ENCODE measurements at regions not wholly inside any gene's neighbourhood (a gene's known extent, or its start where the extent isn't known, plus 50 kb on each side); places are given as distances from the start of the nearest gene placed in this dataset.

DNA sequence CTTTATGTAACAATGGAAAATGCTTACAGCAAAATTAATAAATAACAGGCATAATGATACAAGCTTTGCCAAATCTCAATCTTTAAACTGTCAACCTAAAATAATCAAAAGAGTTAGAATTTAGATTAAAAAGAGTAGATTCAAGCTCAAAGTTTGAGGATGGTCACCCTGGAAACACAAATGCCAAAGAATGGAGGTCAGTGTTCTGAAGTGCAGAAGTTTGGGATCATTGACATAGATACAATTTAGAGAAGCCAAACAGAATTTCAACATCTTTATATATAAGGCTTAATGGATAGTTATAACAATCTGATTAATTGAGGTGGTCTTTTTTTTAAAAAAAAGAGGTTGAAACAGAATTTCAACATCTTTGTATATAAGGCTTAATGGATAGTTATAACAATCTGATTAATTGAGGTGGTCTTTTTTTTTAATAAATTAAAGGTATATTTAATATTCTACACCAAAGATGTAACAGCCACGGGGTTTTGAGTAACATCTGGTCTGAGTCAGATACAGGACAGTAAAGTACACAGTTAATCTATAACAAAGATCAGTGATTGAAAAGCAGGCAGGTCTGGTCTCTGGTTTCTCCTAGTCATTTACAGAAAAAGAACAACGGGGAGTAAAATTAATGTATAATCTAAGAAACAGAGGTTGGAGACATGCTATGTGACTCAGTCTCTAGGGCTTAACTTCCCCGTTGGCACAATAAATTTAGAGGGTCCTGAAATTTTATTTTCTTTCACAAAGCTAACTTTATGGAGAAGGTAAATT lies 490.7 kb downstream of the GBE1 start:
- no peaks in the 10 kb centered on the region for H3K9me3 ChIP-seq (ENCODE audit: low read length)
- H3K4me3 ChIP-seq (ENCODE audit: low read depth, low read length, poor library complexity, severe bottlenecking): no peak overlapping the region
- no peak for TF ChIP-seq EZH2phosphoT487 (IDR thresholded peaks at IDR 0.05; ENCODE audit: borderline replicate concordance, low read depth, low read length)
- TF ChIP-seq, protein P1, sequence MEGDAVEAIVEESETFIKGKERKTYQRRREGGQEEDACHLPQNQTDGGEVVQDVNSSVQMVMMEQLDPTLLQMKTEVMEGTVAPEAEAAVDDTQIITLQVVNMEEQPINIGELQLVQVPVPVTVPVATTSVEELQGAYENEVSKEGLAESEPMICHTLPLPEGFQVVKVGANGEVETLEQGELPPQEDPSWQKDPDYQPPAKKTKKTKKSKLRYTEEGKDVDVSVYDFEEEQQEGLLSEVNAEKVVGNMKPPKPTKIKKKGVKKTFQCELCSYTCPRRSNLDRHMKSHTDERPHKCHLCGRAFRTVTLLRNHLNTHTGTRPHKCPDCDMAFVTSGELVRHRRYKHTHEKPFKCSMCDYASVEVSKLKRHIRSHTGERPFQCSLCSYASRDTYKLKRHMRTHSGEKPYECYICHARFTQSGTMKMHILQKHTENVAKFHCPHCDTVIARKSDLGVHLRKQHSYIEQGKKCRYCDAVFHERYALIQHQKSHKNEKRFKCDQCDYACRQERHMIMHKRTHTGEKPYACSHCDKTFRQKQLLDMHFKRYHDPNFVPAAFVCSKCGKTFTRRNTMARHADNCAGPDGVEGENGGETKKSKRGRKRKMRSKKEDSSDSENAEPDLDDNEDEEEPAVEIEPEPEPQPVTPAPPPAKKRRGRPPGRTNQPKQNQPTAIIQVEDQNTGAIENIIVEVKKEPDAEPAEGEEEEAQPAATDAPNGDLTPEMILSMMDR (conservative IDR thresholded peaks at IDR 0.05; ENCODE audit: low read length): no peak
- H2AFZ ChIP-seq (ENCODE audit: low read length): no peak overlapping the region
- H3K79me2 ChIP-seq (ENCODE audit: insufficient read depth, low read depth, low read length): no peaks in the 10 kb centered on the region
- POLR2A ChIA-PET: no interaction called here
- no peaks in the 10 kb centered on the region for H3K4me1 ChIP-seq (ENCODE audit: insufficient read depth, low read length, poor library complexity, severe bottlenecking)
- no peak overlapping the region for H3K4me2 ChIP-seq (ENCODE audit: low read length)
- H4K20me1 ChIP-seq (ENCODE audit: insufficient read depth, low read length): no peaks in the 10 kb centered on the region
- no peak overlapping the region for H3K27ac ChIP-seq (ENCODE audit: low read depth, low read length, poor library complexity, severe bottlenecking)
- no peaks in the 10 kb centered on the region for H3K9me2 ChIP-seq (ENCODE audit: insufficient read depth, low read length)
- intact Hi-C loops (cut with micrococcal nuclease; ENCODE audit: unreplicated experiment): no loop called here
- CTCF ChIA-PET (ENCODE audit: unreplicated experiment): no interaction called here
- H3K36me3 ChIP-seq (ENCODE audit: insufficient read depth, low read length): no peaks in the 10 kb centered on the region
- DNase-seq (ENCODE audit: low spot score): no peak
- no TSS peak for BruUV-seq (replicated peaks)

GRCh38 chr3:81268526-81268925 lies 492.9 kb downstream of the GBE1 start:
- no peak overlapping the region for H3K27ac ChIP-seq (ENCODE audit: low read depth, low read length, poor library complexity, severe bottlenecking)
- POLR2A ChIA-PET: no interaction called here
- CTCF ChIA-PET (ENCODE audit: unreplicated experiment): no interaction called here
- DNase-seq (ENCODE audit: low spot score): no peak
- no TSS peak for BruUV-seq (replicated peaks)
- no peaks in the 10 kb centered on the region for H4K20me1 ChIP-seq (ENCODE audit: insufficient read depth, low read length)
- H3K4me3 ChIP-seq (ENCODE audit: low read depth, low read length, poor library complexity, severe bottlenecking): no peak overlapping the region
- no peaks in the 10 kb centered on the region for H3K79me2 ChIP-seq (ENCODE audit: insufficient read depth, low read depth, low read length)
- no peaks in the 10 kb centered on the region for H3K9me2 ChIP-seq (ENCODE audit: insufficient read depth, low read length)
- H3K4me1 ChIP-seq (ENCODE audit: insufficient read depth, low read length, poor library complexity, severe bottlenecking): no peaks in the 10 kb centered on the region
- H3K4me2 ChIP-seq (ENCODE audit: low read length): no peak overlapping the region
- no peaks in the 10 kb centered on the region for H3K36me3 ChIP-seq (ENCODE audit: insufficient read depth, low read length)
- TF ChIP-seq, protein P1 (conservative IDR thresholded peaks at IDR 0.05; ENCODE audit: low read length): no peak
- no peak for TF ChIP-seq EZH2phosphoT487 (IDR thresholded peaks at IDR 0.05; ENCODE audit: borderline replicate concordance, low read depth, low read length)
- intact Hi-C loops (cut with micrococcal nuclease; ENCODE audit: unreplicated experiment): no loop called here
- H3K9me3 ChIP-seq (ENCODE audit: low read length): no peaks in the 10 kb centered on the region
- H2AFZ ChIP-seq (ENCODE audit: low read length): no peak overlapping the region

DNA sequence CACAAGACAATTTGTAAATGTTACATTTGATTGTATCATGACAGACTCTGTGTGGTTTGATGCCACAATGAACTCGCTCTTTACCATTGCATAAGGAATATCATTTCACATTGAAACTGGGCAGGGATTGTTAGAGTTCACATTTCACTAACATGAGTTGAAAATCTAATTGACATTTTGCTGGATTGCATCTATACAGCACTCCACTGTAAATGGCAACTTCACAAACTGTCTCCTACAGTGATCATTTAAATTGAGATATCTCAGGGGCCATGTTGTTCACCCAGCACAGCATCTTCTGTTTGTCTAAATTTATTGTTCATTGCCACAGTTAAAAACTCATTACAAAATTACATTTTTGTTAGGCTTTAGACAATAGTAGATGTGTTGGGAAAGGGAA lies 499.4 kb downstream of the GBE1 start:
- Histone ChIP-seq H3K79me2 (ENCODE audit: insufficient read depth, low read depth, low read length) (no peaks in the 10 kb centered on the region), H3K9me2 (ENCODE audit: insufficient read depth, low read length) (no peaks in the 10 kb centered on the region), H3K4me1 (ENCODE audit: insufficient read depth, low read length, poor library complexity, severe bottlenecking) (no peaks in the 10 kb centered on the region), H3K4me3 (ENCODE audit: low read depth, low read length, poor library complexity, severe bottlenecking) (no peak overlapping the region), H3K4me2 (ENCODE audit: low read length) (no peak overlapping the region), H2AFZ (ENCODE audit: low read length) (no peak overlapping the region), H4K20me1 (ENCODE audit: insufficient read depth, low read length) (no peaks in the 10 kb centered on the region), H3K27ac (ENCODE audit: low read depth, low read length, poor library complexity, severe bottlenecking) (no peak overlapping the region), H3K9me3 (ENCODE audit: low read length) (no peaks in the 10 kb centered on the region), H3K36me3 (ENCODE audit: insufficient read depth, low read length) (no peaks in the 10 kb centered on the region)
- no peak for DNase-seq (ENCODE audit: low spot score)
- no TSS peak for BruUV-seq (replicated peaks)
- ChIA-PET POLR2A (no interaction called here), CTCF (ENCODE audit: unreplicated experiment) (no interaction called here)
- TF ChIP-seq, protein P1 (conservative IDR thresholded peaks at IDR 0.05; ENCODE audit: low read length): no peak
- no peak for TF ChIP-seq EZH2phosphoT487 (IDR thresholded peaks at IDR 0.05; ENCODE audit: borderline replicate concordance, low read depth, low read length)
- intact Hi-C loops (cut with micrococcal nuclease; ENCODE audit: unreplicated experiment): no loop called here
